GM12878 (cell line): ENCODE measurements at regions not wholly inside any gene's neighbourhood (a gene's known extent, or its start where the extent isn't known, plus 50 kb on each side); places are given as distances from the start of the nearest gene placed in this dataset.

ENCODE experiments used
- ATAC-seq: fragments of 200-7000 bp; cut with Tn5 transposase; 3 replicates; pipeline ENCODE4 v1.9.1; 2020; ENCODE audit warnings: mild to moderate bottlenecking, moderate library complexity
- BruUV-seq: library from RNA; stranded (reverse); fragments of 400-500 nt; replicated peaks from 2 replicates; lab custom pipeline; 2021; lab: Mats Ljungman, UMichigan
- CTCF ChIA-PET: fragments of 300-600 bp; sonication (Branson Sonifier 250); formaldehyde crosslinking; extraction: SDS; loops from one replicate; lab custom pipeline; 2021; ENCODE audit warnings: inconsistent platforms; lab: Yijun Ruan, JAX
- POLR2A ChIA-PET: fragments of 350-600 bp; formaldehyde crosslinking; extraction: SDS; loops from one replicate; lab custom pipeline; 2021; ENCODE audit warnings: inconsistent platforms; lab: Charles Lee
- RAD21 ChIA-PET: fragments of 300-600 bp; sonication (Branson Sonifier 250); formaldehyde crosslinking; loops from one replicate; lab custom pipeline; 2023; ENCODE audit warnings: antibody characterized with exemption; ENCODE audit not compliant: unreplicated experiment; lab: Charles Lee
- SMC1A ChIA-PET: fragments of 300-600 bp; sonication (Branson Sonifier 250); formaldehyde crosslinking; loops from one replicate; lab custom pipeline; 2023; ENCODE audit not compliant: unreplicated experiment, uncharacterized antibody; lab: Charles Lee
- DNase-seq: peaks from one replicate; pipeline ENCODE4 v3.0.0-alpha.2; 2011; ENCODE audit warnings: low read depth, low spot score
- FAIRE-seq: peaks from 3 replicates; lab custom pipeline; 2011; peaks lifted over from hg19 to GRCh38; lab: Jason Lieb, UNC
- H2AFZ ChIP-seq: 2 replicates; pipeline ENCODE4 v1.6.0; 2011; ENCODE audit warnings: low read depth, low read length, control low read depth; ENCODE audit not compliant: control insufficient read depth
- H3K27ac ChIP-seq: 2 replicates; pipeline ENCODE4 v1.5.1; 2011; ENCODE audit warnings: control low read depth; ENCODE audit not compliant: control insufficient read depth, insufficient read depth
- H3K27me3 ChIP-seq, 2 experiments: replicated peaks in 1 of 2; 2 replicates each; pipeline versions ENCODE4 v1.6.0 to v1.6.1; 2011; ENCODE audit warnings: low read length in 1 of 2; ENCODE audit not compliant: control insufficient read depth in 2 of 2, insufficient read depth in 2 of 2
- H3K36me3 ChIP-seq, 2 experiments: 2 replicates each; pipeline ENCODE4 v1.5.1; 2011; ENCODE audit warnings: low read length in 1 of 2; ENCODE audit not compliant: control insufficient read depth in 2 of 2, insufficient read depth in 2 of 2
- H3K4me1 ChIP-seq: 2 replicates; pipeline ENCODE4 v1.6.1; 2011; ENCODE audit warnings: mild to moderate bottlenecking, low read length, moderate library complexity, mixed read lengths; ENCODE audit not compliant: control insufficient read depth, insufficient read depth
- H3K4me2 ChIP-seq: 2 replicates; pipeline ENCODE4 v1.6.0; 2011; ENCODE audit warnings: control low read depth; ENCODE audit not compliant: control insufficient read depth, insufficient read depth
- H3K4me3 ChIP-seq: fragments of 200-600 bp; sonication (generic); 2 replicates; pipeline ENCODE4 v1.5.1; 2016
- H3K79me2 ChIP-seq: 2 replicates; pipeline ENCODE4 v1.6.0; 2011; ENCODE audit warnings: low read length; ENCODE audit not compliant: control insufficient read depth, insufficient read depth
- H3K9ac ChIP-seq: 2 replicates; pipeline ENCODE4 v1.8.0; 2011; ENCODE audit warnings: low read length, control low read depth, mixed read lengths; ENCODE audit not compliant: control insufficient read depth, insufficient read depth
- H3K9me3 ChIP-seq: replicated peaks from 3 replicates; pipeline ENCODE4 v1.5.1; 2011; ENCODE audit warnings: mild to moderate bottlenecking, low read length; ENCODE audit not compliant: control insufficient read depth, insufficient read depth
- H4K20me1 ChIP-seq: 2 replicates; pipeline ENCODE4 v1.6.0; 2011; ENCODE audit not compliant: control insufficient read depth, insufficient read depth
- CBX5 ChIP-seq: sonication (generic); IDR thresholded peaks from 2 replicates; pipeline ENCODE4 v1.6.1; 2016; ENCODE audit warnings: low read depth, moderate library complexity, mild to moderate bottlenecking, inconsistent platforms
- CEBPB ChIP-seq, 2 experiments: fragments of 150-350 bp in 1 of 2; IDR thresholded peaks; 2 replicates each; pipeline ENCODE4 v1.6.1; 2012 to 2014; ENCODE audit warnings: low read depth in 2 of 2, low read length in 2 of 2, borderline replicate concordance in 1 of 2, inconsistent platforms in 1 of 2
- ESRRA ChIP-seq: IDR thresholded peaks from 2 replicates; pipeline ENCODE4 v1.6.1; 2012; ENCODE audit warnings: mild to moderate bottlenecking, low read length, improper control_type of control experiment
- GABPA ChIP-seq: IDR thresholded peaks from 2 replicates; pipeline ENCODE4 v1.6.1; 2014; ENCODE audit warnings: antibody characterized with exemption, low read depth, mild to moderate bottlenecking, inconsistent platforms
- IRF4 ChIP-seq: IDR thresholded peaks from 2 replicates; pipeline ENCODE4 v1.6.1; 2011; ENCODE audit warnings: low read depth, low read length
- KAT2A ChIP-seq: conservative IDR thresholded peaks from 2 replicates; pipeline ENCODE4 v1.6.1; 2011; ENCODE audit warnings: low read depth, low read length; ENCODE audit not compliant: control insufficient read depth
- KDM1A ChIP-seq: fragments of 200-600 bp; sonication (generic); IDR thresholded peaks from 2 replicates; pipeline ENCODE4 v1.6.1; 2016; ENCODE audit warnings: borderline replicate concordance
- NKRF ChIP-seq: fragments of 450-650 bp; conservative IDR thresholded peaks from 2 replicates; pipeline ENCODE4 v1.6.1; 2017; ENCODE audit warnings: mild to moderate bottlenecking, moderate library complexity
- PBX3 ChIP-seq: IDR thresholded peaks from 2 replicates; pipeline ENCODE4 v1.6.1; 2011; ENCODE audit warnings: mild to moderate bottlenecking, low read depth, low read length, moderate library complexity; ENCODE audit not compliant: insufficient replicate concordance
- POLR2AphosphoS5 ChIP-seq: IDR thresholded peaks from 2 replicates; pipeline ENCODE4 v1.6.1; 2011; ENCODE audit warnings: mild to moderate bottlenecking, low read length, inconsistent platforms
- SREBF1 ChIP-seq: IDR thresholded peaks from 2 replicates; pipeline ENCODE4 v1.6.1; 2012; ENCODE audit warnings: mild to moderate bottlenecking, low read length
- TBL1XR1 ChIP-seq: IDR thresholded peaks from 2 replicates; pipeline ENCODE4 v1.6.1; 2012; ENCODE audit warnings: low read depth, low read length, improper control_type of control experiment
- TCF3 ChIP-seq: IDR thresholded peaks from 2 replicates; pipeline ENCODE4 v1.6.1; 2012; ENCODE audit warnings: low read depth, mild to moderate bottlenecking, low read length, borderline replicate concordance; ENCODE audit not compliant: insufficient read depth
- TCF7 ChIP-seq: IDR thresholded peaks from 2 replicates; pipeline ENCODE4 v1.6.1; 2014; ENCODE audit warnings: antibody characterized with exemption, borderline replicate concordance
- USF2 ChIP-seq: IDR thresholded peaks from 2 replicates; pipeline ENCODE4 v1.6.1; 2011; ENCODE audit warnings: low read depth, low read length, improper control_type of control experiment, borderline replicate concordance
- ZNF384 ChIP-seq: IDR thresholded peaks from 2 replicates; pipeline ENCODE4 v1.6.1; 2012; ENCODE audit warnings: low read depth, mild to moderate bottlenecking, low read length, improper control_type of control experiment, borderline replicate concordance
- WGBS: methylation state at CpG from one replicate; pipeline ENCODE4 v1.1.6; 2016; ENCODE audit warnings: low lambda C conversion rate; ENCODE audit not compliant: insufficient replicate concordance, insufficient coverage; ENCODE audit errors: missing lambda C conversion rate; 5-methylcytosine and 5-hydroxymethylcytosine counted together
- in situ Hi-C: fragments of 300-500 bp; cut with MboI; formaldehyde crosslinking; loops from 9 replicates; pipeline ENCODE4 v1.14.3; 2018; ENCODE audit warnings: mixed read lengths
- intact Hi-C: fragments of 100-400 bp; cut with micrococcal nuclease; formaldehyde crosslinking; loops from one replicate; pipeline ENCODE4 v1.14.2; 2022; ENCODE audit not compliant: unreplicated experiment

GRCh38 chr2:37865640-37866039 is 59.4 kb upstream of the RMDN2 start:
- no peaks in the 10 kb centered on the region for H3K36me3 ChIP-seq
- H3K79me2 ChIP-seq: no peaks in the 10 kb centered on the region
- no peak overlapping the region for H3K4me3 ChIP-seq
- H3K4me2 ChIP-seq: no peak overlapping the region
- H2AFZ ChIP-seq: no peak overlapping the region
- H3K27ac ChIP-seq: no peak overlapping the region
- ChIA-PET RAD21 (interaction anchor here (0.8 kb wide), 2 partner anchors 11 to 469 kb away, joined by 3 read pairs; no protein-coding TSS in a partner anchor), CTCF (interaction anchor here (3.7 kb wide), 1 partner anchor 12 kb away, joined by 22 read pairs; no protein-coding TSS in a partner anchor), POLR2A (interaction anchor here (3.9 kb wide), 1 partner anchor 11 kb away, joined by 17 read pairs; no protein-coding TSS in a partner anchor), SMC1A (interaction anchor here (0.8 to 6.4 kb wide), 4 partner anchors 10 to 475 kb away, joined by 3 to 64 read pairs (median 16); no protein-coding TSS in a partner anchor)
- no TSS peak for BruUV-seq
- FAIRE-seq (no peak), ATAC-seq (no peak), DNase-seq (no peak)
- H4K20me1 ChIP-seq: no peaks in the 10 kb centered on the region
- no peaks in the 10 kb centered on the region for H3K4me1 ChIP-seq
- TF ChIP-seq KDM1A (no peak), ESRRA (no peak), ZNF384 (no peak), GABPA (no peak), NKRF (no peak), TBL1XR1 (no peak), IRF4 (no peak), TCF3 (no peak), SREBF1 (no peak), CEBPB (IDR thresholded peaks at IDR 0.05; ENCODE audit: borderline replicate concordance in 1 of 2, low read depth in 2 of 2, low read length in 2 of 2) (no peak), USF2 (no peak), POLR2AphosphoS5 (no peak), PBX3 (no peak), TCF7 (no peak), KAT2A (no peak), CBX5 (no peak)
- WGBS: 74% methylated on average over 5 of the region's 5 CpGs
- no peaks in the 10 kb centered on the region for H3K27me3 ChIP-seq
- intact Hi-C loops (no loop called here), in situ Hi-C loops (no loop called here)
- no peaks in the 10 kb centered on the region for H3K9me3 ChIP-seq
- no peak overlapping the region for H3K9ac ChIP-seq
